Fibroblast of lung (primary cell): ENCODE measurements at regions not wholly inside any gene's neighbourhood (a gene's known extent, or its start where the extent isn't known, plus 50 kb on each side); places are given as distances from the start of the nearest gene placed in this dataset.

ENCODE experiments used
- DNase-seq, 2 donors: peaks; one replicate each; pipeline versions ENCODE4 v3.0.0 to v3.0.0-alpha.2; 2010; ENCODE audit warnings: low read depth in 2 of 2
- H2AFZ ChIP-seq: 2 replicates; pipeline ENCODE4 v1.5.1; 2012; ENCODE audit warnings: low read length, control low read depth, inconsistent platforms
- H3K27ac ChIP-seq: 2 replicates; pipeline ENCODE4 v1.5.1; 2011; ENCODE audit warnings: low read length, control low read depth; ENCODE audit not compliant: insufficient read depth
- H3K27me3 ChIP-seq: 2 replicates; pipeline ENCODE4 v1.5.1; 2011; ENCODE audit warnings: mild to moderate bottlenecking, low read length; ENCODE audit not compliant: control insufficient read depth, insufficient read depth
- H3K36me3 ChIP-seq: 2 replicates; pipeline ENCODE4 v1.5.1; 2011; ENCODE audit warnings: low read length; ENCODE audit not compliant: control insufficient read depth, insufficient read depth
- H3K4me1 ChIP-seq: 2 replicates; pipeline ENCODE4 v1.5.1; 2011; ENCODE audit warnings: low read length; ENCODE audit not compliant: control insufficient read depth, insufficient read depth; ENCODE audit errors: extremely low read depth
- H3K4me2 ChIP-seq: 2 replicates; pipeline ENCODE4 v1.5.1; 2011; ENCODE audit warnings: low read length, control low read depth; ENCODE audit not compliant: insufficient read depth; ENCODE audit errors: extremely low read depth
- H3K4me3 ChIP-seq, 4 experiments: fragments of 200-600 bp in 1 of 4; sonication (generic) in 1 of 4; replicated peaks in 1 of 4; 2 replicates each; pipeline ENCODE4 v1.5.1; 2011 to 2016; ENCODE audit warnings: low read length in 4 of 4, low read depth in 3 of 4, mild to moderate bottlenecking in 3 of 4, control low read depth in 2 of 4, inconsistent platforms in 1 of 4, mixed read lengths in 1 of 4; ENCODE audit not compliant: insufficient read depth in 1 of 4; ENCODE audit errors: control extremely low read depth in 1 of 4
- H3K79me2 ChIP-seq: 2 replicates; pipeline ENCODE4 v1.5.1; 2012; ENCODE audit warnings: mild to moderate bottlenecking, low read length, inconsistent platforms; ENCODE audit not compliant: control insufficient read depth, insufficient read depth
- H3K9ac ChIP-seq: 2 replicates; pipeline ENCODE4 v1.5.1; 2011; ENCODE audit warnings: mild to moderate bottlenecking, low read length, control low read depth; ENCODE audit not compliant: insufficient read depth
- H3K9me3 ChIP-seq: 2 replicates; pipeline ENCODE4 v1.5.1; 2012; ENCODE audit warnings: low read depth, low read length; ENCODE audit not compliant: control insufficient read depth, insufficient read depth
- H4K20me1 ChIP-seq: 2 replicates; pipeline ENCODE4 v1.5.1; 2011; ENCODE audit warnings: low read length; ENCODE audit not compliant: control insufficient read depth, insufficient read depth; ENCODE audit errors: extremely low read depth
- CTCF ChIP-seq, 2 donors: IDR thresholded peaks in 1 of 2; conservative IDR thresholded peaks in 1 of 2; 1 replicate in 1 of 2; 2 replicates in 1 of 2; pipeline ENCODE4 v1.5.1; 2011 to 2012; ENCODE audit warnings: low read length in 2 of 2, control low read depth in 1 of 2, inconsistent platforms in 1 of 2, low read depth in 1 of 2, mild to moderate bottlenecking in 1 of 2
- EZH2 ChIP-seq: IDR thresholded peaks from 2 replicates; pipeline ENCODE4 v1.5.1; 2012; ENCODE audit warnings: low read length, control low read depth, mild to moderate bottlenecking; ENCODE audit errors: missing control alignments

- H3K36me3 ChIP-seq = no peaks in the 10 kb centered on the region
- no peaks in the 10 kb centered on the region for H3K27me3 ChIP-seq
- H3K4me1 ChIP-seq = no peaks in the 10 kb centered on the region
- no peak overlapping the region for H2AFZ ChIP-seq
- no peak for DNase-seq
- H3K4me3 ChIP-seq = no peak overlapping the region
- no peak overlapping the region for H3K9ac ChIP-seq
- no peaks in the 10 kb centered on the region for H3K79me2 ChIP-seq
- H3K27ac ChIP-seq = no peak overlapping the region
- H3K4me2 ChIP-seq = no peak overlapping the region
- TF ChIP-seq CTCF (conservative IDR thresholded peaks at IDR 0.05 in 1 of 2, IDR thresholded peaks at IDR 0.05 in 1 of 2; ENCODE audit: low read depth in 1 of 2, low read length in 2 of 2) = no peak
- no peak for TF ChIP-seq EZH2
- no peaks in the 10 kb centered on the region for H4K20me1 ChIP-seq
- no peaks in the 10 kb centered on the region for H3K9me3 ChIP-seq
Observed at GRCh38 chr5:159490507-159490906, 160.2 kb upstream of the IL12B start.

GRCh38 chr5:159493696-159494095, 163.4 kb upstream of the IL12B start:
- H2AFZ ChIP-seq = no peak overlapping the region
- DNase-seq = no peak
- no peak overlapping the region for H3K9ac ChIP-seq
- no peaks in the 10 kb centered on the region for H3K36me3 ChIP-seq
- no peak overlapping the region for H3K4me2 ChIP-seq
- H3K4me3 ChIP-seq = no peak overlapping the region
- no peaks in the 10 kb centered on the region for H3K9me3 ChIP-seq
- H3K27me3 ChIP-seq = no peaks in the 10 kb centered on the region
- no peak overlapping the region for H3K27ac ChIP-seq
- H3K4me1 ChIP-seq = no peaks in the 10 kb centered on the region
- H4K20me1 ChIP-seq = no peaks in the 10 kb centered on the region
- H3K79me2 ChIP-seq = no peaks in the 10 kb centered on the region
- TF ChIP-seq EZH2 = no peak
- no peak for TF ChIP-seq CTCF (conservative IDR thresholded peaks at IDR 0.05 in 1 of 2, IDR thresholded peaks at IDR 0.05 in 1 of 2; ENCODE audit: low read depth in 1 of 2, low read length in 2 of 2)

GRCh38 chr5:159496773-159497172, 166.5 kb upstream of the IL12B start:
- H3K27me3 ChIP-seq = no peaks in the 10 kb centered on the region
- no peaks in the 10 kb centered on the region for H3K79me2 ChIP-seq
- H3K36me3 ChIP-seq = no peaks in the 10 kb centered on the region
- no peak overlapping the region for H3K27ac ChIP-seq
- H2AFZ ChIP-seq = no peak overlapping the region
- no peak overlapping the region for H3K4me3 ChIP-seq
- no peaks in the 10 kb centered on the region for H3K9me3 ChIP-seq
- H3K9ac ChIP-seq = no peak overlapping the region
- no peaks in the 10 kb centered on the region for H4K20me1 ChIP-seq
- DNase-seq = no peak
- H3K4me2 ChIP-seq = no peak overlapping the region
- no peaks in the 10 kb centered on the region for H3K4me1 ChIP-seq
- TF ChIP-seq EZH2 (no peak), CTCF (conservative IDR thresholded peaks at IDR 0.05 in 1 of 2, IDR thresholded peaks at IDR 0.05 in 1 of 2; ENCODE audit: low read depth in 1 of 2, low read length in 2 of 2) (no peak)
